CD14-positive monocyte (primary cell): ENCODE measurements at regions not wholly inside any gene's neighbourhood (a gene's known extent, or its start where the extent isn't known, plus 50 kb on each side); places are given as distances from the start of the nearest gene placed in this dataset.

Source experiments
- DNase-seq, 3 donors: peaks; one replicate each; pipeline ENCODE4 v3.0.0-alpha.2; 2011 to 2022
- H2AFZ ChIP-seq: 2 replicates; pipeline ENCODE4 v1.6.0; 2012; ENCODE audit warnings: mild to moderate bottlenecking, low read depth, low read length, inconsistent platforms; ENCODE audit not compliant: insufficient read depth, poor library complexity, severe bottlenecking
- H3K27ac ChIP-seq, 2 donors: 1 replicate in 1 of 2; 2 replicates in 1 of 2; pipeline ENCODE4 v1.5.1; 2012 to 2013; ENCODE audit warnings: low read length in 2 of 2, control low read depth in 1 of 2, inconsistent platforms in 1 of 2, low read depth in 1 of 2, mild to moderate bottlenecking in 1 of 2
- H3K27me3 ChIP-seq, 2 donors: one replicate each; pipeline versions ENCODE4 v1.6.0 to v1.6.1; 2011 to 2013; ENCODE audit warnings: low read length in 2 of 2; ENCODE audit not compliant: control insufficient read depth in 2 of 2, insufficient read depth in 2 of 2
- H3K36me3 ChIP-seq, 2 donors: replicated peaks in 1 of 2; 1 replicate in 1 of 2; 2 replicates in 1 of 2; pipeline versions ENCODE4 v1.5.1 to v1.6.1; 2012 to 2013; ENCODE audit warnings: low read length in 2 of 2, control low read depth in 1 of 2, inconsistent platforms in 1 of 2, mild to moderate bottlenecking in 1 of 2; ENCODE audit not compliant: insufficient read depth in 2 of 2, control insufficient read depth in 1 of 2
- H3K4me1 ChIP-seq, 2 donors: 1 replicate in 1 of 2; 2 replicates in 1 of 2; pipeline versions ENCODE4 v1.5.1 to v1.6.1; 2012 to 2013; ENCODE audit warnings: low read length in 2 of 2, control low read depth in 1 of 2, inconsistent platforms in 1 of 2, mild to moderate bottlenecking in 1 of 2, moderate library complexity in 1 of 2; ENCODE audit not compliant: insufficient read depth in 2 of 2, control insufficient read depth in 1 of 2
- H3K4me2 ChIP-seq: replicated peaks from 2 replicates; pipeline ENCODE3; 2012; ENCODE audit warnings: low read length, moderate library complexity, mild to moderate bottlenecking; ENCODE audit not compliant: poor library complexity, severe bottlenecking; ENCODE audit errors: extremely low read depth
- H3K4me3 ChIP-seq, 3 experiments: fragments of 200-600 bp in 1 of 3; sonication (generic) in 1 of 3; replicated peaks in 1 of 3; 1 replicate in 2 of 3; 2 replicates in 1 of 3; pipeline ENCODE4 v1.5.1; 2011 to 2013; ENCODE audit warnings: low read length in 3 of 3, mild to moderate bottlenecking in 3 of 3, control low read depth in 2 of 3, low read depth in 2 of 3, inconsistent platforms in 1 of 3, moderate library complexity in 1 of 3
- H3K79me2 ChIP-seq: 2 replicates; pipeline ENCODE4 v1.6.0; 2012; ENCODE audit warnings: mild to moderate bottlenecking, control low read depth, inconsistent platforms, low read length, moderate library complexity; ENCODE audit not compliant: insufficient read depth
- H3K9ac ChIP-seq: 2 replicates; pipeline ENCODE4 v1.6.0; 2017; ENCODE audit warnings: low read length, mild to moderate bottlenecking; ENCODE audit not compliant: insufficient read depth, poor library complexity, severe bottlenecking
- H3K9me3 ChIP-seq, 2 donors: replicated peaks in 1 of 2; 1 replicate in 1 of 2; 2 replicates in 1 of 2; pipeline versions ENCODE4 v1.5.1 to v1.6.1; 2012 to 2013; ENCODE audit warnings: low read length in 2 of 2, control low read depth in 1 of 2; ENCODE audit not compliant: control insufficient read depth in 1 of 2, insufficient read depth in 1 of 2
- H4K20me1 ChIP-seq: 2 replicates; pipeline ENCODE4 v1.6.0; 2012; ENCODE audit warnings: mild to moderate bottlenecking, low read length, control low read depth, moderate library complexity; ENCODE audit not compliant: insufficient read depth
- H3K27ac Mint-ChIP-seq, 7 donors: one replicate each; pipeline ENCODE4 v1.8.0; 2020; ENCODE audit warnings: mild to moderate bottlenecking in 7 of 7, mixed read lengths in 7 of 7, moderate library complexity in 6 of 7, inconsistent platforms in 2 of 7
- H3K27me3 Mint-ChIP-seq, 3 donors: one replicate each; pipeline ENCODE4 v1.8.0; 2021 to 2022; ENCODE audit warnings: low read depth in 3 of 3, mild to moderate bottlenecking in 3 of 3, mixed read lengths in 3 of 3, moderate library complexity in 3 of 3, inconsistent platforms in 1 of 3
- H3K36me3 Mint-ChIP-seq, 2 donors: one replicate each; pipeline ENCODE4 v1.8.0; 2020; ENCODE audit warnings: mixed read lengths in 2 of 2, inconsistent platforms in 1 of 2, mild to moderate bottlenecking in 1 of 2
- H3K4me1 Mint-ChIP-seq: one replicate; pipeline ENCODE4 v1.8.0; 2020; ENCODE audit warnings: mild to moderate bottlenecking, mixed read lengths
- H3K4me3 Mint-ChIP-seq, 2 donors: one replicate each; pipeline ENCODE4 v1.8.0; 2020; ENCODE audit warnings: mild to moderate bottlenecking in 2 of 2, mixed read lengths in 2 of 2, moderate library complexity in 1 of 2
- H3K9me3 Mint-ChIP-seq, 7 donors: one replicate each; pipeline ENCODE4 v1.8.0; 2020 to 2022; ENCODE audit warnings: mixed read lengths in 7 of 7, mild to moderate bottlenecking in 6 of 7, moderate library complexity in 6 of 7, inconsistent platforms in 2 of 7
- CTCF ChIP-seq: fragments of 200-600 bp; IDR thresholded peaks from one replicate; pipeline ENCODE4 v1.8.0; 2022; ENCODE audit warnings: antibody characterized with exemption, mild to moderate bottlenecking
- WGBS: methylation state at CpG from one replicate; pipeline ENCODE4 v1.1.5; 2013; ENCODE audit warnings: missing lambda C conversion rate; ENCODE audit not compliant: insufficient coverage; 5-methylcytosine and 5-hydroxymethylcytosine counted together
- intact Hi-C, 2 donors: fragments of 100-400 bp; cut with micrococcal nuclease; formaldehyde crosslinking; loops; one replicate each; pipeline versions ENCODE4 v1.15.0 to v1.15.1; 2023

- DNase-seq, result no peak
- intact Hi-C loops, result no loop called here
- H3K27me3 Mint-ChIP-seq, result peaks cover 0 to 1% (median 0%) of the 10 kb centered on the region in 3 donors
- TF ChIP-seq CTCF, result no peak
- no peaks in the 10 kb centered on the region for H3K36me3 Mint-ChIP-seq
- Histone ChIP-seq H3K79me2 (no peaks in the 10 kb centered on the region), H3K27ac (no peak overlapping the region), H2AFZ (no peak overlapping the region), H3K9ac (no peak overlapping the region), H3K4me2 (no peak overlapping the region), H3K4me3 (no peak overlapping the region), H3K36me3 (no peaks in the 10 kb centered on the region), H3K27me3 (no peaks in the 10 kb centered on the region), H3K4me1 (peaks cover 0 to 5% of the 10 kb centered on the region in 2 donors), H4K20me1 (no peaks in the 10 kb centered on the region), H3K9me3 (no peaks in the 10 kb centered on the region)
- H3K9me3 Mint-ChIP-seq, result no peaks in the 10 kb centered on the region
- peaks cover 9% of the 10 kb centered on the region for H3K4me1 Mint-ChIP-seq
- no peak overlapping the region for H3K27ac Mint-ChIP-seq
- no peak overlapping the region for H3K4me3 Mint-ChIP-seq
These were observed 82.0 kb upstream of the ITGA1 start for GRCh38 chr5:52705720-52706119.

DNA sequence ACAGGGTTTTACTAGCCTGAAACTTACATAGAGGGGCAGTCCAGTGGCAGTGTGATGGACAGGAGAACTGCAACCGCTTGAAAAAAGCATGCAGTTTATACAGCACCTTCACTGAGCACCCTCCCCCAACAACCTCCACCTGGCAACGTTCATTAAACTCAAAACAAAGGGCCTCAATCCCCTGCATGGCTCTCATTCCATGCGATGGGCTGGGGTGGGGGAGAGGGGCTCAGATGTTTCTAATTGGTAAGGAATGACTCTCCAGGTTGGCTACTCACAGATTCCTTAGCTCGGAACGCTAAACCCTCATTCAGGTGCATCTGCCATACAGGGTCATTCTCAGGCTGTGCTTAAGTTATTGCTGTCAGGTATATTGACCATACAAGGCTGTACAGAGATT lies 80.9 kb upstream of the ITGA1 start:
- H2AFZ ChIP-seq, result no peak overlapping the region
- no peak for TF ChIP-seq CTCF
- no peak overlapping the region for H3K9ac ChIP-seq
- H3K36me3 ChIP-seq, result no peaks in the 10 kb centered on the region
- WGBS, result no CpG with 5 or more reads among the region's 5 CpGs
- no peaks in the 10 kb centered on the region for H4K20me1 ChIP-seq
- H3K4me1 ChIP-seq, result peaks cover 0 to 5% of the 10 kb centered on the region in 2 donors
- intact Hi-C loops, result no loop called here
- Mint-ChIP-seq H3K4me1 (peaks cover 9% of the 10 kb centered on the region), H3K9me3 (no peaks in the 10 kb centered on the region), H3K36me3 (no peaks in the 10 kb centered on the region), H3K27me3 (peaks cover 0 to 1% (median 0%) of the 10 kb centered on the region in 3 donors), H3K4me3 (no peak overlapping the region), H3K27ac (no peak overlapping the region)
- no peak for DNase-seq
- no peaks in the 10 kb centered on the region for H3K79me2 ChIP-seq
- H3K4me3 ChIP-seq, result no peak overlapping the region
- H3K4me2 ChIP-seq, result no peak overlapping the region
- no peaks in the 10 kb centered on the region for H3K9me3 ChIP-seq
- no peaks in the 10 kb centered on the region for H3K27me3 ChIP-seq
- no peak overlapping the region for H3K27ac ChIP-seq
